Endodermal cell (in vitro differentiated cells): ENCODE measurements at regions not wholly inside any gene's neighbourhood (a gene's known extent, or its start where the extent isn't known, plus 50 kb on each side); places are given as distances from the start of the nearest gene placed in this dataset.

Experiments used
- DNase-seq: peaks from one replicate; pipeline ENCODE4 v3.0.0-alpha.2; 2017
- H3K27ac ChIP-seq: 2 replicates; pipeline ENCODE4 v1.5.1; 2013; ENCODE audit warnings: mild to moderate bottlenecking, low read depth, low read length, moderate library complexity
- H3K27me3 ChIP-seq: 2 replicates; pipeline ENCODE4 v1.6.1; 2013; ENCODE audit warnings: mild to moderate bottlenecking, low read length, moderate library complexity; ENCODE audit not compliant: insufficient read depth, control insufficient read depth, poor library complexity, severe bottlenecking
- H3K36me3 ChIP-seq: 2 replicates; pipeline ENCODE4 v1.7.0; 2013; ENCODE audit warnings: mild to moderate bottlenecking, low read length, moderate library complexity; ENCODE audit not compliant: control insufficient read depth, insufficient read depth
- H3K4me1 ChIP-seq: one replicate; pipeline ENCODE4 v1.7.0; 2013; ENCODE audit warnings: low read length; ENCODE audit not compliant: control insufficient read depth, insufficient read depth
- H3K4me3 ChIP-seq: 2 replicates; pipeline ENCODE4 v1.5.1; 2013; ENCODE audit warnings: mild to moderate bottlenecking, low read length, moderate library complexity
- H3K9ac ChIP-seq: 2 replicates; pipeline ENCODE4 v1.6.1; 2013; ENCODE audit warnings: mild to moderate bottlenecking, low read length, moderate library complexity; ENCODE audit not compliant: poor library complexity, severe bottlenecking; ENCODE audit errors: extremely low read depth
- H3K9me3 ChIP-seq: 2 replicates; pipeline ENCODE4 v1.6.1; 2013; ENCODE audit warnings: mild to moderate bottlenecking, low read length, moderate library complexity; ENCODE audit not compliant: control insufficient read depth
- H3K27ac Mint-ChIP-seq: 2 replicates; pipeline ENCODE4 v1.8.0; 2020; ENCODE audit warnings: mixed read lengths
- H3K27me3 Mint-ChIP-seq: 2 replicates; pipeline ENCODE4 v1.8.0; 2021; ENCODE audit warnings: mild to moderate bottlenecking, mixed read lengths; ENCODE audit not compliant: insufficient read depth
- H3K36me3 Mint-ChIP-seq: 2 replicates; pipeline ENCODE4 v1.8.0; 2020; ENCODE audit warnings: low read depth, mixed read lengths
- H3K4me1 Mint-ChIP-seq: 2 replicates; pipeline ENCODE4 v1.8.0; 2020; ENCODE audit warnings: mixed read lengths
- H3K4me3 Mint-ChIP-seq: 2 replicates; pipeline ENCODE4 v1.8.0; 2020; ENCODE audit warnings: mild to moderate bottlenecking, moderate library complexity, mixed read lengths
- H3K9me3 Mint-ChIP-seq: 2 replicates; pipeline ENCODE4 v1.8.0; 2020; ENCODE audit warnings: mild to moderate bottlenecking, mixed read lengths
- CTCF ChIP-seq: fragments of 200-600 bp; sonication (generic); conservative IDR thresholded peaks from 2 replicates; pipeline ENCODE4 v1.5.0; 2021; ENCODE audit warnings: antibody characterized with exemption, mild to moderate bottlenecking
- WGBS, 2 experiments: methylation state at CpG; one replicate each; pipeline versions ENCODE4 v1.1.5 to v1.1.7; 2013; ENCODE audit warnings: missing lambda C conversion rate in 2 of 2, mixed read lengths in 1 of 2; ENCODE audit not compliant: insufficient coverage in 1 of 2, insufficient read length in 1 of 2; 5-methylcytosine and 5-hydroxymethylcytosine counted together

- Mint-ChIP-seq H3K9me3 (peaks cover 15% of the 10 kb centered on the region), H3K27me3 (no peaks in the 10 kb centered on the region), H3K27ac (no peak overlapping the region), H3K4me1 (peaks cover 8% of the 10 kb centered on the region), H3K4me3 (no peak overlapping the region), H3K36me3 (peaks cover 3% of the 10 kb centered on the region)
- no peak for DNase-seq
- H3K9ac ChIP-seq: no peak overlapping the region
- no peaks in the 10 kb centered on the region for H3K36me3 ChIP-seq
- TF ChIP-seq CTCF: no peak
- peaks cover 7% of the 10 kb centered on the region for H3K9me3 ChIP-seq
- no peaks in the 10 kb centered on the region for H3K4me1 ChIP-seq
- no peak overlapping the region for H3K27ac ChIP-seq
- H3K4me3 ChIP-seq: no peak overlapping the region
- no peaks in the 10 kb centered on the region for H3K27me3 ChIP-seq
Observed at GRCh38 chr6:66068907-66069306, 361.9 kb upstream of the EYS start.

DNA sequence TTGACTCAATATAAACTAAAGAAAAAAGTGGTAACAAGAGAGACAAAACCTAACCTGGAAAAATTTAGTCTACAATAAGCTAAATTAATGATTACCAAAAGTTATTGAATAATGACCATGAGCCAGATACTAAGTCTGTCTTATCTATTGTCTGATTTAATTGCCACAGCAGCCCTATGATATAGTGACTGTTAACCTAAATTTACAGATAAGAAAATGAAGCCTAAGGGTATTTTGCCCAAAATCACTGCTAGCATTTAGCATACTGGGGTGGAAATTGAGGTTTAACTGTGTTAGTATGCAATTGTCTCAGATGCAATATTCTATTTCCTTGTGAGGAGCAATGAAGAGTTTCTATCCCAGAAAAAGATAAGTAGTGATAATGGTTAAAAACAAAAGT, 361.0 kb upstream of the EYS start:
- Mint-ChIP-seq H3K27ac (peak overlapping the region; percentile 69), H3K9me3 (peaks cover 20% of the 10 kb centered on the region), H3K27me3 (no peaks in the 10 kb centered on the region), H3K36me3 (peaks cover 3% of the 10 kb centered on the region), H3K4me3 (no peak overlapping the region), H3K4me1 (peaks cover 8% of the 10 kb centered on the region)
- Histone ChIP-seq H3K9me3 (peaks cover 11% of the 10 kb centered on the region), H3K27ac (no peak overlapping the region), H3K27me3 (no peaks in the 10 kb centered on the region), H3K4me1 (no peaks in the 10 kb centered on the region), H3K4me3 (no peak overlapping the region), H3K36me3 (no peaks in the 10 kb centered on the region), H3K9ac (no peak overlapping the region)
- no peak for TF ChIP-seq CTCF
- no peak for DNase-seq

DNA sequence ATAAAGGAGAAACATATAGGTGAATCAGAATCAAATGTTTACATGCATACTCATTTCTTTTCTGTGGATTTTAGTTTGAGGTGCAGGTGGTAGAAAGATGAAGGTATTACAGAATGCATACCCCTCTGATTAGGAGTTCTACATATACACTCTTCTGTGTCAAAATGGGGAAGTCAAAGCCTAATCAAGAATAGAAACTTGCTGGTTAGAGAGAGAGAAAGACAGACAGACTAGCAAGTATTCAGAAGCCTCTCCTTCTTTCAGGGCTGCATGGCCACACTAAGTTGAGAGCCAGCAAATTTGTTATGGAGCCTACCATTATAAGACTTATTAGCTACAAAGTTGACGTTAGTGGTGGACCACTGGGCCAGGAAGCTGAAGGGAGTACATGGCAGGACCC, 358.3 kb upstream of the EYS start:
- H3K9me3 ChIP-seq: peaks cover 11% of the 10 kb centered on the region

More for the DNA sequence above, 358.3 kb upstream of the EYS start:
- Histone ChIP-seq H3K4me1 (no peaks in the 10 kb centered on the region), H3K36me3 (no peaks in the 10 kb centered on the region), H3K27ac (no peak overlapping the region), H3K27me3 (no peaks in the 10 kb centered on the region), H3K9ac (no peak overlapping the region), H3K4me3 (no peak overlapping the region)
- H3K36me3 Mint-ChIP-seq: peaks cover 3% of the 10 kb centered on the region
- no peak for DNase-seq
- no peak for TF ChIP-seq CTCF
- WGBS, 2 experiments: 94% methylated on average over 1 of the region's 1 CpG; no CpG with 5 or more reads in 1 of the 2 experiments
- no peak overlapping the region for H3K27ac Mint-ChIP-seq
- H3K27me3 Mint-ChIP-seq: no peaks in the 10 kb centered on the region
- H3K4me1 Mint-ChIP-seq: peaks cover 8% of the 10 kb centered on the region
- no peak overlapping the region for H3K4me3 Mint-ChIP-seq
- H3K9me3 Mint-ChIP-seq: peaks cover 24% of the 10 kb centered on the region
